Nephron progenitor cell (in vitro differentiated cells): ENCODE measurements at regions not wholly inside any gene's neighbourhood (a gene's known extent, or its start where the extent isn't known, plus 50 kb on each side); places are given as distances from the start of the nearest gene placed in this dataset.
"Not testable (repeated sequence)": the region's sequence is repeated elsewhere in the genome, so short reads cannot be mapped to it uniquely, and the experiment has no call there.

Source experiments
- DNase-seq: peaks from one replicate; pipeline ENCODE4 v3.0.0; 2021
- H3K27ac Mint-ChIP-seq: 2 replicates; pipeline ENCODE4 v1.8.0; 2021; ENCODE audit warnings: mild to moderate bottlenecking, moderate library complexity, mixed read lengths
- H3K27me3 Mint-ChIP-seq: 2 replicates; pipeline ENCODE4 v1.8.0; 2021; ENCODE audit warnings: mild to moderate bottlenecking, low read depth, mixed read lengths; ENCODE audit not compliant: poor library complexity
- H3K36me3 Mint-ChIP-seq: 2 replicates; pipeline ENCODE4 v1.8.0; 2021; ENCODE audit warnings: low read depth, mixed read lengths
- H3K4me1 Mint-ChIP-seq: 2 replicates; pipeline ENCODE4 v1.8.0; 2021; ENCODE audit warnings: mixed read lengths
- H3K4me3 Mint-ChIP-seq: 2 replicates; pipeline ENCODE4 v1.8.0; 2021; ENCODE audit warnings: mild to moderate bottlenecking, moderate library complexity, mixed read lengths
- H3K9me3 Mint-ChIP-seq: 2 replicates; pipeline ENCODE4 v1.8.0; 2021; ENCODE audit warnings: mild to moderate bottlenecking, moderate library complexity, mixed read lengths
- TF ChIP-seq, protein P1 (sequence below): fragments of 200-600 bp; sonication (generic); IDR thresholded peaks from 2 replicates; pipeline ENCODE4 v1.5.0; 2021; ENCODE audit warnings: antibody characterized with exemption

DNA sequence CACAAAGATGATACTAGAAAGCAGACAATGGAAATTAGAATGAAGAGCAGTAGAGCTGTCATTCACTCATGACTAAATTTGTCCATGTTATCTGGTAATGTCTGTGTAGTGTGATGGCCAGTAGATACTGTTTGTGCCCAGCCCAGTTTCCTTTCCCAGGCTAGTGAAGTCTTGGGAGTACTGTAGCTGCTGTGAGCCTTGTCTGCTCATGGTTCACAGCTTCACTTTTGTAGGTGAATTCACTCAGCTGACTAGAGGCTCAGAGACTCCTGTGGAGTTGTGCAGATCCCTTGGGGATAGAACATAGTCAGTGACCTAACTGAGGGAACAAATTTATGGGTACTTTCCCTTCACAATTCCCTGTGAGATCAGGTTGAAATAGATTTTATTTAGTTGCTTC is 572.5 kb downstream of the ARL4A start:
- Mint-ChIP-seq H3K9me3 (no peaks in the 10 kb centered on the region), H3K4me1 (no peaks in the 10 kb centered on the region), H3K4me3 (no peak overlapping the region), H3K27ac (no peak overlapping the region), H3K27me3 (no peaks in the 10 kb centered on the region), H3K36me3 (no peaks in the 10 kb centered on the region)
- no peak for DNase-seq
- TF ChIP-seq, protein P1, sequence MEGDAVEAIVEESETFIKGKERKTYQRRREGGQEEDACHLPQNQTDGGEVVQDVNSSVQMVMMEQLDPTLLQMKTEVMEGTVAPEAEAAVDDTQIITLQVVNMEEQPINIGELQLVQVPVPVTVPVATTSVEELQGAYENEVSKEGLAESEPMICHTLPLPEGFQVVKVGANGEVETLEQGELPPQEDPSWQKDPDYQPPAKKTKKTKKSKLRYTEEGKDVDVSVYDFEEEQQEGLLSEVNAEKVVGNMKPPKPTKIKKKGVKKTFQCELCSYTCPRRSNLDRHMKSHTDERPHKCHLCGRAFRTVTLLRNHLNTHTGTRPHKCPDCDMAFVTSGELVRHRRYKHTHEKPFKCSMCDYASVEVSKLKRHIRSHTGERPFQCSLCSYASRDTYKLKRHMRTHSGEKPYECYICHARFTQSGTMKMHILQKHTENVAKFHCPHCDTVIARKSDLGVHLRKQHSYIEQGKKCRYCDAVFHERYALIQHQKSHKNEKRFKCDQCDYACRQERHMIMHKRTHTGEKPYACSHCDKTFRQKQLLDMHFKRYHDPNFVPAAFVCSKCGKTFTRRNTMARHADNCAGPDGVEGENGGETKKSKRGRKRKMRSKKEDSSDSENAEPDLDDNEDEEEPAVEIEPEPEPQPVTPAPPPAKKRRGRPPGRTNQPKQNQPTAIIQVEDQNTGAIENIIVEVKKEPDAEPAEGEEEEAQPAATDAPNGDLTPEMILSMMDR = no peak

DNA sequence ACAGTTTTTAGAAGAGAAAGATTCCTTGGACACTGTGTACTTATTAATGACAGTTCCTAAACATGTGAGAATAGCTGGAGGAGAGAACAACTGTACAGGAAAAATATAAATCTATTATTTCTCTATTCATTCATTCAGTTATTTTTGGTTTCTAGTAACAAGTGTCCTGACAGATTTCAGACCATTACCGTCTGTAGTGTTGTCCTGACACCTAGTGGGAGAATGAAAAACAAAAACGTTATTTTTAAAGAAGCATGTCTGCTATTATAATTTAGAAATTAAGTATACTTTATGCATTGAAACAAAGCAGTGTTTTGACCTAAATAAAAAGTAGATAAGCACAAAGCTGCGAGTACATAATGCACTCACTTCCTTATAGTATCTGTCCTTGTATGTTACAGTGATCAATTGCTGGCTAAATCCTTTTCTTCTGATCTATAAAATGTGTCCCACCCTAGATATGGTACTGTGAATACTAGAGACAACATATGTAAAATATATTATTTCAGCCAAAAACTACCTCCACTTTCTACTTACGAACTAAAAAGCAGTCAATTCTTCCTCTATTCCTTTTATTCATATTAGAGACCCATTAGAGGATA is 575.6 kb downstream of the ARL4A start:
- H3K36me3 Mint-ChIP-seq = no peaks in the 10 kb centered on the region
- no peaks in the 10 kb centered on the region for H3K9me3 Mint-ChIP-seq
- TF ChIP-seq, protein P1 = peak; percentile 61
- no peak for DNase-seq
- H3K4me1 Mint-ChIP-seq = no peaks in the 10 kb centered on the region
- H3K27me3 Mint-ChIP-seq = no peaks in the 10 kb centered on the region
- H3K27ac Mint-ChIP-seq = no peak overlapping the region
- no peak overlapping the region for H3K4me3 Mint-ChIP-seq

DNA sequence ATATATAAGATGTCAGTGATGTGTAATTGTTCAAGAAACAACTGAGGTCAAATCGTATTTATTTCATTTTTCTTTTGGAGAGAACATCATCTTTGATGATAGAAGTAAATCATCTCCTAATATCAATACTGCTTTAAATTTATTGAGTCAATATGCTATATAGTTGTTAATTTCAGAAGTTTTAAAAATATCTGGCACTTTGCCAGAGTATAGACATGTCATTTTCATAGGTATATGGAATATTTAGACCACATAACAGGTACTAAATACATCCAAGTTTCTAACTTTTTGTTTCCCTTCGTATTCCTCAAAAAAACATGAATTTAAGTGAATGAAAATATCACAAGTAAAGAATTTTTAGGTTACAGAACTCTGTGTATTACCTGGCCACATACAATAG is 577.8 kb downstream of the ARL4A start:
- Mint-ChIP-seq H3K27ac (no peak overlapping the region), H3K9me3 (no peaks in the 10 kb centered on the region), H3K27me3 (no peaks in the 10 kb centered on the region), H3K4me1 (no peaks in the 10 kb centered on the region), H3K36me3 (no peaks in the 10 kb centered on the region), H3K4me3 (no peak overlapping the region)
- TF ChIP-seq, protein P1 = no peak
- no peak for DNase-seq

DNA sequence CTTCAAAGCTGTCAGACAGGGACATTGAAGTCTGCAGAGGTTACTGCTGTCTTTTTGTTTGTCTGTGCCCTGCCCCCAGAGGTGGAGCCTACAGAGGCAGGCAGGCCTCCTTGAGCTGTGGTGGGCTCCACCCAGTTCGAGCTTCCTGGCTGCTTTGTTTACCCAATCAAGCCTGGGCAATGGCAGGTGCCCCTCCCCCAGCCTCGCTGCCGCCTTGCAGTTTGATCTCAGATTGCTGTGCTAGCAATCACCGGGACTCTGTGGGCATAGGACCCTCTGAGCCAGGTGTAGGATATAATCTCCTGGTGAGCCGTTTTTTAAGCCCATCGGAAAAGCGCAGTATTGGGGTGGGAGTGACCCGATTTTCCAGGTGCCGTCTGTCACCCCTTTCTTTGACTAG is 586.8 kb downstream of the ARL4A start:
- H3K9me3 Mint-ChIP-seq = peaks cover 27% of the 10 kb centered on the region

DNA sequence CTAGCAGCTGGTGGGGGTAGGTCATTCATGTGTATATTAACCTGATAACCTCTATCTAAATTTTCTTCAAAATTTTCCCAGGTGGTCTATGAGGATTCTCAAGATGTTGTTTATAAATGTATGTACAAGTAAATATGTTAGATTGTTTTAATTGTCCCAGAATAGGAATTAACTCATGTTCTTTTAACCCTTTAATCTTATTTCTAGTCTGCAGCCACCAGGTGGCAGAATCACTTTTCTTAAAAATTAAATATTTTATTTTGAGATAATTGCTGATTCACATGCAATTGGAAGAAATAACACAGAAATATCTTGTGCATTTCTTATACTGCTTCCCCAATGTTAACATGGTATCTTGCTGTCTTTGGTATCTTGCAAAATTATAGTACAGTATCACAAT is 589.5 kb downstream of the ARL4A start:
- Mint-ChIP-seq H3K4me1 (peaks cover 13% of the 10 kb centered on the region), H3K36me3 (peaks cover 14% of the 10 kb centered on the region), H3K27me3 (no peaks in the 10 kb centered on the region), H3K9me3 (peaks cover 23% of the 10 kb centered on the region), H3K4me3 (no peak overlapping the region), H3K27ac (no peak overlapping the region)
- TF ChIP-seq, protein P1 = peak; percentile 56
- DNase-seq = no peak

More for the DNA sequence above, 586.8 kb downstream of the ARL4A start:
- not testable (repeated sequence) for H3K27me3 Mint-ChIP-seq, DNase-seq, H3K4me1 Mint-ChIP-seq, H3K4me3 Mint-ChIP-seq, H3K27ac Mint-ChIP-seq
- H3K36me3 Mint-ChIP-seq = peaks cover 14% of the 10 kb centered on the region

DNA sequence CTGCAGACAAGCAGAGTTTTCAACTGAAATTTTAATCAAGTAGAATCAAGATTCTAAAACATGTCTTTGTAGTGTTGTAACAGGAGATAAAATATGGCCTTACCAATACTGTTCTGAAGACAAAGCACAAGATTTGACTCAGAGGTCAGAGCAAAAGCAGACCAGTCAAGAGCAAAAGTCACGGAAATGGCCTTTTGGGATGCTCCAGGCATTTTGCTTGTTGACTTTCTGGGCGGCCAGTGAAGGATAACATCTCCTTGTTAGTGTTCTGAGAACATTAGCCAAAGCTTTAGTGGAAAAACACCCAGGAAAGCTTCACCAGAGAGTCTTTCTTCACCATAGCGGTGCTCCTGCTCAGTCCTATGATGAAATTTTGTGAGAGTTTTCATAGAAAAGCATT is 590.6 kb downstream of the ARL4A start:
- DNase-seq = no peak
- Mint-ChIP-seq H3K4me1 (peaks cover 13% of the 10 kb centered on the region), H3K27me3 (no peaks in the 10 kb centered on the region), H3K4me3 (no peak overlapping the region), H3K27ac (no peak overlapping the region), H3K9me3 (peaks cover 20% of the 10 kb centered on the region), H3K36me3 (peaks cover 14% of the 10 kb centered on the region)
- TF ChIP-seq, protein P1 = no peak
